A673 (cell line): ENCODE measurements at regions not wholly inside any gene's neighbourhood (a gene's known extent, or its start where the extent isn't known, plus 50 kb on each side); places are given as distances from the start of the nearest gene placed in this dataset.

Source experiments
- BruUV-seq: library from RNA; stranded (reverse); fragments of 400-500 nt; replicated peaks from 2 replicates; lab custom pipeline; 2021; lab: Mats Ljungman, UMichigan
- CTCF ChIA-PET: fragments of 300-600 bp; sonication (Branson Sonifier 250); formaldehyde crosslinking; loops from one replicate; lab custom pipeline; 2022; ENCODE audit warnings: antibody characterized with exemption; lab: Charles Lee
- POLR2A ChIA-PET: fragments of 300-600 bp; sonication (Branson Sonifier 250); formaldehyde crosslinking; loops from one replicate; lab custom pipeline; 2022; ENCODE audit warnings: antibody characterized with exemption; ENCODE audit not compliant: low non-redundant PET; lab: Charles Lee
- DNase-seq: peaks from one replicate; pipeline ENCODE4 v3.0.0-alpha.2; 2015; ENCODE audit warnings: low spot score
- H3K27ac ChIP-seq: fragments of 200-600 bp; sonication (generic); 2 replicates; pipeline ENCODE4 v1.5.1; 2016; ENCODE audit warnings: mixed run types, low read depth, mild to moderate bottlenecking, mixed read lengths, antibody characterized with exemption, low read length; ENCODE audit not compliant: poor library complexity, severe bottlenecking
- H3K27me3 ChIP-seq: fragments of 200-600 bp; sonication (generic); replicated peaks from 2 replicates; pipeline ENCODE4 v1.6.1; 2017; ENCODE audit warnings: mixed run types, low read depth, mild to moderate bottlenecking, mixed read lengths, antibody characterized with exemption, low read length; ENCODE audit not compliant: insufficient read depth, poor library complexity
- H3K36me3 ChIP-seq: fragments of 200-600 bp; sonication (generic); 2 replicates; pipeline ENCODE4 v1.6.1; 2016; ENCODE audit warnings: mixed run types, mild to moderate bottlenecking, mixed read lengths, antibody characterized with exemption, low read length; ENCODE audit not compliant: insufficient read depth, poor library complexity, severe bottlenecking
- H3K4me1 ChIP-seq: fragments of 200-600 bp; sonication (generic); 2 replicates; pipeline ENCODE4 v1.6.1; 2017; ENCODE audit warnings: mixed run types, mild to moderate bottlenecking, mixed read lengths, antibody characterized with exemption, low read length; ENCODE audit not compliant: insufficient read depth, poor library complexity, severe bottlenecking
- H3K4me3 ChIP-seq: fragments of 200-600 bp; sonication (generic); 2 replicates; pipeline ENCODE4 v1.5.1; 2016; ENCODE audit warnings: low read depth, mixed run types, mild to moderate bottlenecking, mixed read lengths, low read length; ENCODE audit not compliant: poor library complexity, severe bottlenecking
- H3K9me3 ChIP-seq: fragments of 200-600 bp; sonication (generic); 2 replicates; pipeline ENCODE4 v1.6.1; 2016; ENCODE audit warnings: mixed run types, low read depth, mild to moderate bottlenecking, mixed read lengths, antibody characterized with exemption, low read length; ENCODE audit not compliant: poor library complexity, severe bottlenecking
- EZH2 ChIP-seq: fragments of 200-600 bp; sonication (generic); IDR thresholded peaks from 2 replicates; pipeline ENCODE4 v1.6.1; 2017; ENCODE audit warnings: borderline replicate concordance, low read depth, mild to moderate bottlenecking, mixed read lengths, antibody characterized with exemption, low read length; ENCODE audit not compliant: poor library complexity, severe bottlenecking
- intact Hi-C: fragments of 100-400 bp; cut with micrococcal nuclease; formaldehyde crosslinking; loops from one replicate; pipeline ENCODE4 v1.10.0; 2022; ENCODE audit not compliant: unreplicated experiment
- TF ChIP-seq, protein P1 (sequence below): fragments of 300-800, 200-600 bp; sonication (generic); conservative IDR thresholded peaks from 2 replicates; pipeline ENCODE4 v1.5.1; 2017; ENCODE audit warnings: low read depth, mild to moderate bottlenecking, antibody characterized with exemption, low read length, moderate library complexity, mixed read lengths

GRCh38 chr13:65912516-65912915, 1317.6 kb downstream of the PCDH9 start:
- H3K27me3 ChIP-seq, result no peaks in the 10 kb centered on the region
- BruUV-seq, result no TSS peak
- DNase-seq, result no peak
- no peak overlapping the region for H3K4me3 ChIP-seq
- no peaks in the 10 kb centered on the region for H3K9me3 ChIP-seq
- TF ChIP-seq, protein P1, sequence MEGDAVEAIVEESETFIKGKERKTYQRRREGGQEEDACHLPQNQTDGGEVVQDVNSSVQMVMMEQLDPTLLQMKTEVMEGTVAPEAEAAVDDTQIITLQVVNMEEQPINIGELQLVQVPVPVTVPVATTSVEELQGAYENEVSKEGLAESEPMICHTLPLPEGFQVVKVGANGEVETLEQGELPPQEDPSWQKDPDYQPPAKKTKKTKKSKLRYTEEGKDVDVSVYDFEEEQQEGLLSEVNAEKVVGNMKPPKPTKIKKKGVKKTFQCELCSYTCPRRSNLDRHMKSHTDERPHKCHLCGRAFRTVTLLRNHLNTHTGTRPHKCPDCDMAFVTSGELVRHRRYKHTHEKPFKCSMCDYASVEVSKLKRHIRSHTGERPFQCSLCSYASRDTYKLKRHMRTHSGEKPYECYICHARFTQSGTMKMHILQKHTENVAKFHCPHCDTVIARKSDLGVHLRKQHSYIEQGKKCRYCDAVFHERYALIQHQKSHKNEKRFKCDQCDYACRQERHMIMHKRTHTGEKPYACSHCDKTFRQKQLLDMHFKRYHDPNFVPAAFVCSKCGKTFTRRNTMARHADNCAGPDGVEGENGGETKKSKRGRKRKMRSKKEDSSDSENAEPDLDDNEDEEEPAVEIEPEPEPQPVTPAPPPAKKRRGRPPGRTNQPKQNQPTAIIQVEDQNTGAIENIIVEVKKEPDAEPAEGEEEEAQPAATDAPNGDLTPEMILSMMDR, result no peak
- no peak for TF ChIP-seq EZH2
- ChIA-PET CTCF (no interaction called here), POLR2A (no interaction called here)
- intact Hi-C loops, result no loop called here
- H3K27ac ChIP-seq, result no peak overlapping the region
- H3K36me3 ChIP-seq, result no peaks in the 10 kb centered on the region
- H3K4me1 ChIP-seq, result no peaks in the 10 kb centered on the region

DNA sequence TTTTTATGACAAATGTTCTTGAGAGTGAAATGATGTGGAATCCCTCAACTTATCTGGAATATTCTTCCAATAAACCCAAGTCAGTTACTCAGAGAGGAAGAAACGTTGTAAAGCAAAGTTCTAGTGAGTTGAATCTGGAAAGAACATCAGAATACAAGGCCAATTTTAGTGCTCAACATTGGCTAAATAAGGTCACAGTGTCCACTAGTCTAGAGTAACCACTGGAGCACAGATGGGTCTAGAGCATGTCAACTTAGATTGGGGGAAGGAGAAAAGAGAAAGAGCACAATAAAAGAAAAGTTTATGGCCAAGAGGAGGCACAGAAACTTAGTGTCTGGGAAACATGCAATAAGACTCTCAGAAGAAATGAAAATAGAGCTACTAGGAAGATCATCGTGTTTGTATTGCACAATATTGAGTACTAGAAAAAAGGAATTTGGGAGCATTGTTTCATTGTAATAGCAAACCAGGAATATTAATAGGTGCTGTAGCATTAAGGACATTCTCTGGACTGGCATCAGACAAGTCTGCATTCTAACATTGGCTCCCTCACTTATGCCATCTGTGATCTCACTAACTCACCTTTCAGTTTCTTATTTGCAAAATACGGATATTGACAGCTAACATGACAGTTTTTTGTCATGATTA, 1318.5 kb downstream of the PCDH9 start:
- H3K4me1 ChIP-seq, result no peaks in the 10 kb centered on the region
- DNase-seq, result no peak
- no peak overlapping the region for H3K4me3 ChIP-seq
- TF ChIP-seq, protein P1, result no peak
- no peak for TF ChIP-seq EZH2
- intact Hi-C loops, result no loop called here
- POLR2A ChIA-PET, result no interaction called here
- no peak overlapping the region for H3K27ac ChIP-seq
- no TSS peak for BruUV-seq
- H3K36me3 ChIP-seq, result no peaks in the 10 kb centered on the region
- H3K27me3 ChIP-seq, result no peaks in the 10 kb centered on the region
- H3K9me3 ChIP-seq, result no peaks in the 10 kb centered on the region
- CTCF ChIA-PET, result no interaction called here

DNA sequence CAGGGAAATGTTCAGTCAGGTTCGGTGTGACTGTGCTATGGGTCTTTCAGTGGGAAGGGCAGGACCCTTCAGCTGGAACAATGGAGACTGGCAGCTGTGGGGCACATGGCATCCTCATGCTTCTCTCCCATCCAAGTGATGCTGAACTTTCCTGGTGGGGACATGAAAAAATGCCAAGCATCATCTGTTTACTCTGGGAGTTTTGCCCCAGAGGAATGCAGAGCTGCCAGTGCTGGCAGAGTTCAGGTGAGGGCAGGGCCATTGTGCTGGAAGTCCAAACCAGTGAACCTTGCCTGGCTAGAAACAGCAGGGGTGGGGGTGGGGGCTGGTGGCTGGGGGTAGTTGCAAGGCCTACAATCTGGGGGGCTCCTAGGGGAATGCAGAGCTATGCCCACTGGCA, 1320.6 kb downstream of the PCDH9 start:
- no TSS peak for BruUV-seq
- intact Hi-C loops, result no loop called here
- POLR2A ChIA-PET, result no interaction called here

More for the DNA sequence above, 1320.6 kb downstream of the PCDH9 start:
- H3K4me3 ChIP-seq, result no peak overlapping the region
- no peaks in the 10 kb centered on the region for H3K9me3 ChIP-seq
- CTCF ChIA-PET, result no interaction called here
- H3K27me3 ChIP-seq, result no peaks in the 10 kb centered on the region
- H3K27ac ChIP-seq, result no peak overlapping the region
- TF ChIP-seq, protein P1, result no peak
- no peak for TF ChIP-seq EZH2
- no peaks in the 10 kb centered on the region for H3K4me1 ChIP-seq
- no peaks in the 10 kb centered on the region for H3K36me3 ChIP-seq
- no peak for DNase-seq
